ENCODE measurements at regions not wholly inside any gene's neighbourhood (a gene's known extent, or its start where the extent isn't known, plus 50 kb on each side); places are given as distances from the start of the nearest gene placed in this dataset.

- no peak for DNase-seq (ENCODE audit: low read depth in 1 of 2, low spot score in 1 of 2)
Observed at GRCh38 chr3:140816372-140817195, 125.1 kb upstream of the SLC25A36 start.

- no peak for DNase-seq (ENCODE audit: low read depth in 1 of 2, low spot score in 1 of 2)
Observed at GRCh38 chr3:140821493-140821892, 120.1 kb upstream of the SLC25A36 start.

GRCh38 chr3:140822401-140823047 is 119.1 kb upstream of the SLC25A36 start:
- DNase-seq (ENCODE audit: low read depth in 1 of 2, low spot score in 1 of 2): no peak

GRCh38 chr3:140823106-140823505 is 118.5 kb upstream of the SLC25A36 start:
- DNase-seq (ENCODE audit: low read depth in 1 of 2, low spot score in 1 of 2): no peak

GRCh38 chr3:140827894-140828293 is 113.7 kb upstream of the SLC25A36 start:
- DNase-seq (ENCODE audit: low read depth in 1 of 2, low spot score in 1 of 2): no peak

- no peak for DNase-seq (ENCODE audit: low read depth in 1 of 2, low spot score in 1 of 2)
Observed at GRCh38 chr3:140828585-140828984, 113.1 kb upstream of the SLC25A36 start.

GRCh38 chr3:140829796-140830195 is 111.8 kb upstream of the SLC25A36 start:
- no peak for DNase-seq (ENCODE audit: low read depth in 1 of 2, low spot score in 1 of 2)

- DNase-seq (ENCODE audit: low read depth in 1 of 2, low spot score in 1 of 2): no peak
Observed at GRCh38 chr3:140830391-140830790, 111.2 kb upstream of the SLC25A36 start.

GRCh38 chr3:140832883-140833282 is 108.8 kb upstream of the SLC25A36 start:
- no peak for DNase-seq (ENCODE audit: low read depth in 1 of 2, low spot score in 1 of 2)

GRCh38 chr3:140834266-140835037 is 107.2 kb upstream of the SLC25A36 start:
- DNase-seq (ENCODE audit: low read depth in 1 of 2, low spot score in 1 of 2): no peak

- no peak for DNase-seq (ENCODE audit: low read depth in 1 of 2, low spot score in 1 of 2)
Observed at GRCh38 chr3:140842984-140843649, 98.5 kb upstream of the SLC25A36 start.

- no peak for DNase-seq (ENCODE audit: low read depth in 1 of 2, low spot score in 1 of 2)
Observed at GRCh38 chr3:140843656-140844055, 98.0 kb upstream of the SLC25A36 start.

- no peak for DNase-seq (ENCODE audit: low read depth in 1 of 2, low spot score in 1 of 2)
Observed at GRCh38 chr3:140844072-140844471, 97.6 kb upstream of the SLC25A36 start.

- no peak for DNase-seq (ENCODE audit: low read depth in 1 of 2, low spot score in 1 of 2)
Observed at GRCh38 chr3:140845882-140846281, 95.8 kb upstream of the SLC25A36 start.

- no peak for DNase-seq (ENCODE audit: low read depth in 1 of 2, low spot score in 1 of 2)
Observed at GRCh38 chr3:140848666-140849065, 93.0 kb upstream of the SLC25A36 start.

GRCh38 chr3:140850210-140850955 is 91.3 kb upstream of the SLC25A36 start:
- no peak for DNase-seq (ENCODE audit: low read depth in 1 of 2, low spot score in 1 of 2)

- no peak for DNase-seq (ENCODE audit: low read depth in 1 of 2, low spot score in 1 of 2)
Observed at GRCh38 chr3:140854961-140855360, 86.7 kb upstream of the SLC25A36 start.

- no peak for DNase-seq (ENCODE audit: low read depth in 1 of 2, low spot score in 1 of 2)
Observed at GRCh38 chr3:140856905-140857304, 84.7 kb upstream of the SLC25A36 start.

- no peak for DNase-seq (ENCODE audit: low read depth in 1 of 2, low spot score in 1 of 2)
Observed at GRCh38 chr3:140857993-140858392, 83.6 kb upstream of the SLC25A36 start.

GRCh38 chr3:140859592-140860336 is 81.9 kb upstream of the SLC25A36 start:
- DNase-seq (ENCODE audit: low read depth in 1 of 2, low spot score in 1 of 2): no peak

All from activated CD4-positive, alpha-beta T cell treated with anti-CD3 and anti-CD28 coated beads, Interleukin-2, amount 50 U/mL, for 24 hours (primary cell).